HEK293 (cell line): ENCODE measurements at regions not wholly inside any gene's neighbourhood (a gene's known extent, or its start where the extent isn't known, plus 50 kb on each side); places are given as distances from the start of the nearest gene placed in this dataset.

Experiments
- ATF2 ChIP-seq: fragments of 450-650 bp; formaldehyde crosslinking; IDR thresholded peaks from 2 replicates; pipeline ENCODE4 v1.5.1; 2016; ENCODE audit warnings: missing biosample characterization, missing genetic modification characterization, low read depth
- CTCF ChIP-seq: fragments of 450-650 bp; formaldehyde crosslinking; IDR thresholded peaks from 2 replicates; pipeline ENCODE4 v1.5.1; 2016; ENCODE audit warnings: missing biosample characterization, missing genetic modification characterization
- SP2 ChIP-seq: fragments of 450-650 bp; formaldehyde crosslinking; IDR thresholded peaks from 2 replicates; pipeline ENCODE4 v1.5.1; 2016; ENCODE audit warnings: missing biosample characterization, missing genetic modification characterization
- ZEB2 ChIP-seq: fragments of 450-650 bp; formaldehyde crosslinking; IDR thresholded peaks from 2 replicates; pipeline ENCODE4 v1.5.1; 2016; ENCODE audit warnings: missing biosample characterization, missing genetic modification characterization
- ZNF114 ChIP-seq: fragments of 450-650 bp; formaldehyde crosslinking; IDR thresholded peaks from 2 replicates; pipeline ENCODE4 v1.5.0; 2017; ENCODE audit warnings: missing biosample characterization, missing genetic modification characterization
- ZNF184 ChIP-seq: fragments of 450-650 bp; IDR thresholded peaks from 2 replicates; pipeline ENCODE4 v1.5.1; 2018; ENCODE audit warnings: missing biosample characterization, mild to moderate bottlenecking, missing genetic modification characterization
- ZNF341 ChIP-seq: fragments of 450-650 bp; formaldehyde crosslinking; IDR thresholded peaks from 2 replicates; pipeline ENCODE4; 2016; ENCODE audit warnings: low read depth, missing biosample characterization, missing genetic modification characterization
- ZNF37A ChIP-seq: fragments of 450-650 bp; IDR thresholded peaks from 2 replicates; pipeline ENCODE4 v1.5.1; 2018; ENCODE audit warnings: missing biosample characterization, missing genetic modification characterization
- ZNF501 ChIP-seq: fragments of 450-650 bp; formaldehyde crosslinking; IDR thresholded peaks from 2 replicates; pipeline ENCODE4 v1.5.1; 2016; ENCODE audit warnings: missing biosample characterization, missing genetic modification characterization
- ZNF580 ChIP-seq: fragments of 450-650 bp; formaldehyde crosslinking; IDR thresholded peaks from 2 replicates; pipeline ENCODE4 v1.5.1; 2016; ENCODE audit warnings: missing biosample characterization, missing genetic modification characterization
- ZSCAN18 ChIP-seq: fragments of 450-650 bp; formaldehyde crosslinking; IDR thresholded peaks from 2 replicates; pipeline ENCODE4 v1.5.1; 2016; ENCODE audit warnings: missing biosample characterization, missing genetic modification characterization

GRCh38 chr4:42344749-42345148 is 52.5 kb upstream of the SHISA3 start:
- TF ChIP-seq ZNF37A = no peak
- TF ChIP-seq ZEB2 (tag by site-specific recombination) = no peak
- no peak for TF ChIP-seq CTCF (tag by site-specific recombination)
- no peak for TF ChIP-seq ZNF341
- TF ChIP-seq ZSCAN18 = no peak
- no peak for TF ChIP-seq ZNF114 (tag by site-specific recombination)
- TF ChIP-seq SP2 (tag by site-specific recombination) = no peak
- TF ChIP-seq ATF2 (tag by site-specific recombination) = no peak
- TF ChIP-seq ZNF501 (tag by site-specific recombination) = no peak
- TF ChIP-seq ZNF580 = no peak
- no peak for TF ChIP-seq ZNF184
